HAP-1 (cell line): ENCODE measurements at regions not wholly inside any gene's neighbourhood (a gene's known extent, or its start where the extent isn't known, plus 50 kb on each side); places are given as distances from the start of the nearest gene placed in this dataset.

Source experiments
- DNase-seq, 2 experiments: peaks; one replicate each; pipeline ENCODE4 v3.0.0-alpha.2; 2016 to 2020; ENCODE audit warnings: low spot score in 2 of 2
- H3K27me3 ChIP-seq: fragments of 250-450 bp; sonication (Bioruptor Pico); 2 replicates; pipeline ENCODE4 v1.5.1; 2020; ENCODE audit warnings: low read depth, mild to moderate bottlenecking, moderate library complexity
- H3K36me3 ChIP-seq: fragments of 250-450 bp; sonication (Bioruptor Pico); replicated peaks from 2 replicates; pipeline ENCODE4 v1.5.1; 2020; ENCODE audit warnings: mild to moderate bottlenecking
- H3K4me1 ChIP-seq: fragments of 250-450 bp; sonication (Bioruptor Pico); 2 replicates; pipeline ENCODE4 v1.5.1; 2020; ENCODE audit warnings: mild to moderate bottlenecking
- H3K4me3 ChIP-seq: fragments of 250-450 bp; sonication (Bioruptor Pico); 2 replicates; pipeline ENCODE4 v1.5.1; 2020; ENCODE audit warnings: mild to moderate bottlenecking, moderate library complexity
- H3K9me3 ChIP-seq: fragments of 250-450 bp; sonication (Bioruptor Pico); 2 replicates; pipeline ENCODE4 v1.5.1; 2020; ENCODE audit warnings: mild to moderate bottlenecking, moderate library complexity
- in situ Hi-C: fragments of 300-500 bp; cut with MboI; formaldehyde crosslinking; loops from 3 replicates; pipeline ENCODE4 v1.14.3; 2020; ENCODE audit warnings: low sequenced_read_pairs, inconsistent platforms, mixed read lengths

DNA sequence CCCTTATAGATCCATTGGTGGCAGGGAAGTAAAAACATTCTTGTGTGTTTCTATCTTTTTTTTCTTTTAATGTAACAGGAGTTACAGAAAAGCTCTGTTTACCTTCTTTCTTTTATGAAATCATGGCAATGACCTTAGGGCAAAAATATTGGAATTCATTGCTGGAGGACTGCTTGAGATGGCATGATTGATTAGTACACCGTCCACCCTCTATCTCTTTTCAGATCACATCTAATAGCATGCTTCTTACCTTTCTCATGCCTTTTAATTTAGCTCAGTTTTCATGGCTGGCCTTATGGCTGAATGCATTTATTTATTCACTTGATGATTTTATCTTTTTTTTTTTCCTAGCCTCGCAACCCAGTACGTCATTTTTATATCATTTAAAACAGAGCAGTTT is 177.6 kb upstream of the CDH20 start:
- H3K27me3 ChIP-seq, result no peaks in the 10 kb centered on the region
- no peak for DNase-seq
- no peaks in the 10 kb centered on the region for H3K9me3 ChIP-seq
- no peak overlapping the region for H3K4me3 ChIP-seq
- H3K4me1 ChIP-seq, result no peaks in the 10 kb centered on the region
- H3K36me3 ChIP-seq, result no peaks in the 10 kb centered on the region
- in situ Hi-C loops, result no loop called here

DNA sequence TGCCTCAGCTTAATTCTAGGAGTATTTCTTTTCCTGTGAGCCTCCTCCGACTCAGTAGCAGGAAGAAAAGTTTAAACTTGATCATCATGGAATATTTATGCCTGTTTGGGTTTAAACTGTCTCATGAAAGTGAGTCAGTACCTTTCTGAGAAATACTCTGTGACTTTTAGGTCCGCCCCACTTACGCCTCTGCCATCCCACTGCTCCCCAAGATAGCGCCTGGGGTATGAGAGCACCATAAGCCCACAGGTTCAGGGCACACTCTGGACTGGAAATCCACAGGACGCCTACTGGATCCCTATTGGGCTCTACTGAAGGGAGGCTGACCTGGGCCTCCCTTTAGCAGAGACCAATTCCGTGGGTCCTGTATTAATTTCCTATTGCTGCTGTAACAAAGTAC is 175.8 kb upstream of the CDH20 start:
- Histone ChIP-seq H3K4me1 (no peaks in the 10 kb centered on the region), H3K9me3 (no peaks in the 10 kb centered on the region), H3K4me3 (no peak overlapping the region), H3K27me3 (no peaks in the 10 kb centered on the region), H3K36me3 (no peaks in the 10 kb centered on the region)
- in situ Hi-C loops, result no loop called here
- no peak for DNase-seq

DNA sequence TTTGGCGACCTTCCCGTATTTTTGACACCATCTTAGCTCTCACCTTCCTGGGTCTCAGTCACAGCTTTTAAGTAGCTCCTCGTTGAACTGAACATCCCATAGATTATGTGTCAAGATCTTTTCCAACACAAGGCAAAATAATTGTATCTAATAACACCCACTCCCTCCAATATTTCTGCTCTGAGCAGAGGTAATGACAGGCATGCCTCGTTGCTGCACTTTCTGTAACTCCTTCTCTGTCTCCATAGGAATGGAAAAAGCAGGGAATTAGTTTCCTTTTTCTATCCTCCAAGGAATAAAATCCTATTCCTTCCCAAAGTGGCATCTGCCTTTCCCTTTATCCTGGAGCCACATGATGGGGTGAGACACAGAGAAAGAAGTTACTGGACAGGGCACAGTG is 174.0 kb upstream of the CDH20 start:
- no peaks in the 10 kb centered on the region for H3K36me3 ChIP-seq
- no peaks in the 10 kb centered on the region for H3K9me3 ChIP-seq
- H3K27me3 ChIP-seq, result no peaks in the 10 kb centered on the region
- no peaks in the 10 kb centered on the region for H3K4me1 ChIP-seq
- in situ Hi-C loops, result no loop called here
- H3K4me3 ChIP-seq, result no peak overlapping the region
- DNase-seq, result no peak

DNA sequence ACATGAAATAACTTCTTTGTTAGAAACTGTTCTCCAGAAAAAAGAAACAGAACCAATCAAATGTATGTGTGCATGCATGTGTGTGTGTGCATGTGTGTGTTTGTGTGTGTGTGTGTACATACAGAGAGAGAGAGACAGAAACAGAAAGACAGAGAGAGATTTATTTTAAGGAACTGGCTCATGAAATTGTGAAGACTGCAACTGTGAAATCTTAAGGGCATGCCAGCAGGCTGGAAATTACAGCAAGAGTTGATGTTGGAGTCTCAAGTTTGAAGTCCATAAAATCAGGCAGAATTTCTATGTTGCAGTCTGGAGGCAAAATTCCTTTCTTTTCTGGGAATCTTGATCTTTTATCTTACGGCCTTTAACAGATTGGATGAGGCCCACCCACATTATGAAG is 168.9 kb upstream of the CDH20 start:
- H3K27me3 ChIP-seq, result no peaks in the 10 kb centered on the region

DNA sequence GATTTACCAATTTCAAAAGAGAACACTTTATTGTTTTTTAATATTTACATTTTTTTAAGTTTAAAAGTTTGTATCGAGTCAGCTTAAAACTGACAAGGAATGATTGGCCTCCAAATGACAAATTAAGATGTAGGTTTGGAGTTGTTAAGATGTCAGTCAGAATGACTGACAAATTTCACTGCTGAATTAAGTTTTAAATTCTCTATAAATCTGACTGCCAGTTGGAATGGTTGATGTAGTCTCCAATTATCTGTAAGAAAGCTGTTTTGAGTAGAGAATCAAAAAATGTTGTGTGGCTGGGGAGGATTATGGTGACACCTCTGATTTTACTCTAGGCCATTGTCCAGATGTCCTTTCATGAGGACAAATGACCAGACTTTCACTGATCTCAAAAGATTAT is 165.3 kb upstream of the CDH20 start:
- Histone ChIP-seq H3K36me3 (no peaks in the 10 kb centered on the region), H3K4me3 (no peak overlapping the region), H3K4me1 (no peaks in the 10 kb centered on the region), H3K9me3 (no peaks in the 10 kb centered on the region), H3K27me3 (no peaks in the 10 kb centered on the region)
- no peak for DNase-seq
- in situ Hi-C loops, result no loop called here

More for the DNA sequence above, 168.9 kb upstream of the CDH20 start:
- H3K9me3 ChIP-seq, result no peaks in the 10 kb centered on the region
- DNase-seq, result no peak
- H3K4me3 ChIP-seq, result no peak overlapping the region
- H3K36me3 ChIP-seq, result no peaks in the 10 kb centered on the region
- in situ Hi-C loops, result no loop called here
- no peaks in the 10 kb centered on the region for H3K4me1 ChIP-seq

DNA sequence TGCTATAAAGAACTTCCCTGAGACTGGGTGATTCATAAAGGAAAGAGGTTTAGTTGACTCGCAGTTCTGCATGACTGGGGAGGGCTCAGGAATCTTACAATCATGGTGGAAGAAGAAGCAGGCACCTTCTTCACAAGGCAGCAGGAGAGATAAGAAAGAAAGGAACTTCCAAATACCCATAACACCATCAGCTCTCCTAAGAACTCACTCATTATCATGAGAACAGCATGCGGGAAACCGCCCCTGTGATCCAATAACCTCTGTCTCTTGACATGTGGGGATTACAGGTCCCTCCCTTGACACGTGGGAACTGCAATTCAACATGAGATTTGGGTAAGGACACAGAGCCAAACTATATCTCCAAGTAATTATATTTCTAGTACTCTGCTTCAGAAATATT is 163.8 kb upstream of the CDH20 start:
- no peaks in the 10 kb centered on the region for H3K36me3 ChIP-seq
- no peaks in the 10 kb centered on the region for H3K27me3 ChIP-seq
- no peaks in the 10 kb centered on the region for H3K4me1 ChIP-seq
- no peaks in the 10 kb centered on the region for H3K9me3 ChIP-seq
- in situ Hi-C loops, result no loop called here
- H3K4me3 ChIP-seq, result no peak overlapping the region
- no peak for DNase-seq

DNA sequence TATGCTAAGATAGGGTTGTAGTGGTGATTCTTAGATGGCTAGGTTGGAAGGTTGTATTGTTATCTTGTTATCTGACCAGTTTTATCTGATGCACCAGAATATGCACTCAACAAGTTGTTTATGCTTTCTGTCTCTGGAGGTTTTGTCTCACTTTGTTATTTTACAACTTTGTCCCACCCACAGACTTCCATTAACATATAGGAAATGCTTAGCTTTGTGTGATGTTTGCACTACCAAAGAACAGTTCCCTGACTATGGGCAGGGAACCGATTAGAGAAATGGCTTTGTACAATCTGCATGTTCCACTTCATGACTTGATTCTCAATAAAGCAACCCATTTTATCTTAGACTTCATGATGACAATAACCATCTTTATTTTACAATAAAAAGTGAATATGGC is 160.6 kb upstream of the CDH20 start:
- Histone ChIP-seq H3K4me3 (no peak overlapping the region), H3K27me3 (no peaks in the 10 kb centered on the region), H3K9me3 (no peaks in the 10 kb centered on the region), H3K4me1 (no peaks in the 10 kb centered on the region), H3K36me3 (no peaks in the 10 kb centered on the region)
- in situ Hi-C loops, result no loop called here
- no peak for DNase-seq

DNA sequence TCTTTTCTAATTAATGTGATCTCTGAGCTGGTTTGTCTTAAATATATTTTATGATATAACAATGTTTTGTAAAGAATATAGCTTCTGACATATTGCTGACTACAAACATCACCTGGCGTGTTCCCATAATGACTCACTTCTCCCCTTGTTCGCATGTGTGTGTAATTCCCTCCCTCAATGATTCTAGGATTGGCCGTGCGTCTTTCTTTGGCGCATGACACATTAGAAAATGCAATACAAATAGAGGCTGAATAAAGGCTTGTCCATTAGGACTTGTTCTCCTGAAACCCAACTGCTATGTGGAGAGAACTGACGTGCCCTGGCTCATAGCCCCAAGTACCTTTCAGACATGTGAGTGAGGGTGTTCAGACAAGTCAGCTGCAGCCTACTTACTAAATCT is 159.7 kb upstream of the CDH20 start:
- DNase-seq, result no peak
- Histone ChIP-seq H3K36me3 (no peaks in the 10 kb centered on the region), H3K27me3 (no peaks in the 10 kb centered on the region), H3K9me3 (no peaks in the 10 kb centered on the region), H3K4me3 (no peak overlapping the region), H3K4me1 (no peaks in the 10 kb centered on the region)
- in situ Hi-C loops, result no loop called here

DNA sequence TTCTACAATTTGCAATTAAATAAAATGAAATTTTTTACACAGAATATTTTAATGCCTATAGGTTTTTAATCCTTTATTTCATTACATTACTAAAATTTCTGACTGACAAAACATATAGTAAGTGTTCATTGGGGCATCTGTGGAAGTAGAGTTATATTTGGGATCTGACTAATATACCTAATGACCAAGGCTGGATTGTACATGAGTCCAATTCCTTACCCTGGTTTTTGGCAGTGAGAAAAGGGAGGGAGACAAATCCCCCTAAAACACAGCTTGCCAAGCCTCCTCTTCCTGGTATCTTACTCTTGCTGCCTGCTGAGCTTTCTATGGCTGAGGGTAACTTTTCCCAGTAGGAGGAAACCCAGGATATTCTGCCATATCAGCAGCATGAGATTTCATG is 149.4 kb upstream of the CDH20 start:
- DNase-seq, result no peak
- Histone ChIP-seq H3K9me3 (no peaks in the 10 kb centered on the region), H3K4me1 (no peaks in the 10 kb centered on the region), H3K27me3 (no peaks in the 10 kb centered on the region), H3K36me3 (no peaks in the 10 kb centered on the region), H3K4me3 (no peak overlapping the region)
- in situ Hi-C loops, result no loop called here

DNA sequence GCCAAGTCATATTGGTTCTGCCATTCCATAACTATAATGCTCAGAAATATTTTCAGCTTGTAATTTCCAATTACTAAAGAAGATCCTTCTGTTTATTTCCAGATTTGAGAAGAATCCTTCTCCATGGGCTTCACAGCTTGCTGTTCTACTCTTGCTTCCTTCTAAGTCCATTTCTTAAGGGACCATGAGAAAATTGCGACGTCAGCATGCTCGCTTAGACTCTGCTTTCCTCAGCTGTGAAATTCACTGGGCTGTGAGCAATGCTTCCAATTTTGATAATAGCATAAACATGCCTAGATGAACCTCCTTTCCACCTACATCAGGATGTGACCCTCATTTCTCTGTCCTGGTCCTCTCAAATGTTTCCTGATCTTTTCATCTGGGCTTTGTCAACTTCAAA is 145.3 kb upstream of the CDH20 start:
- no peak for DNase-seq
- Histone ChIP-seq H3K27me3 (no peaks in the 10 kb centered on the region), H3K36me3 (no peaks in the 10 kb centered on the region), H3K4me3 (no peak overlapping the region), H3K9me3 (no peaks in the 10 kb centered on the region), H3K4me1 (no peaks in the 10 kb centered on the region)
- in situ Hi-C loops, result no loop called here

DNA sequence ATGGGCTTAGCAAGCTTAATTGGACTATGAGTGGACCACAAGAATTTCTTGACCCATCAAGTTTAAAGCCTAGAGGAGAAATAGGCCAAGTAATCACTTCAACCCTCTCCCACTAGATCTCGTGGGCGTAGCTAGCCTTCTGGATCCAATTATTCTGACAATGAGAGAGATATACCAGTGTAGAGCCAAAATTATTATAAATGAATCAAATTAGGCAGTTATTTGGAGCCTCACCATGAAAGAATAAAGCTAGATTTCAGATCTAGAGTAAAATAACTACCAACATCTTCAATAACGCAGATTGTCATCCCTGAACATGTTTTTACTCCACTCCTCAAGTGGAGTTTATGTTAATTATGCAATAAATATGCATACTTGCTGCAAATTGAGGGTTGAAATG is 143.9 kb upstream of the CDH20 start:
- Histone ChIP-seq H3K4me1 (no peaks in the 10 kb centered on the region), H3K27me3 (no peaks in the 10 kb centered on the region), H3K9me3 (no peaks in the 10 kb centered on the region), H3K36me3 (no peaks in the 10 kb centered on the region), H3K4me3 (no peak overlapping the region)
- no peak for DNase-seq
- in situ Hi-C loops, result no loop called here

DNA sequence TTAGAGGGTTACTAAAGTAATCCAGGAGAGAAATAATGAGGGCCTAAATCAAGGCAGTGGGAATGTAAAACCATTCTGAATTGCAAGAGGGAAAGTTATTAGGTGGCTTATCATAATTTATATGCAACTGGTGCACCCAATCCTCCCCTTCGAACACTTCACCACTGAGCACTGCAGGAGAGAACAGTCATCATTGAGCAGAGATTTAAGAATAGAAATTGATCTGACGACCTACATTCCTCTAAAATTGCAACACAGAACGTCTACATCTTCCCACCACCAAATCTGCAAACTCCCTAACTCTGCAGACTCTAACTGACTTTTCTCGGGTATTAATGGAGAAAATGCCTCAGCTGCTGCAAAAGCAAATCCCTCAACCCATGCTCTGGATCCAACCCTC is 138.5 kb upstream of the CDH20 start:
- Histone ChIP-seq H3K9me3 (no peaks in the 10 kb centered on the region), H3K27me3 (no peaks in the 10 kb centered on the region), H3K4me3 (no peak overlapping the region), H3K36me3 (no peaks in the 10 kb centered on the region), H3K4me1 (no peaks in the 10 kb centered on the region)
- DNase-seq, result no peak
- in situ Hi-C loops, result no loop called here

DNA sequence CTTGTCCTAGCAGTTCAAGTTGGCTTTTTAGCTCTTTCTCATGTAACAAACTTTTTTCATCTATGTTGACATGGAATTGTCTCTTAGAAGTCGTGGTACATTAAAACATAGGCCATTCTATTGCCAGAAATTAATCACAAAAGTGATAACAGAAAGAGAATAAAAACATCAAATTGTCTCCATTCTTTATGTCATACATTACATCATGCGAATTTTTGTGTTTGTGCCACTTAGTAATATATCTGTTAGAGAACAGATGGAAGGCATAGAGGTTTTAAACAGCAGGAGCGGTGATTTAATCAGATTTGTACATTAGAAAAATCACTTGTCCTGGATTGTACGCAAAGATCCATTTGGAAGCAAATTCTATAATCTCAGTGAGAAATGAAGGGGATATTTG is 136.5 kb upstream of the CDH20 start:
- H3K9me3 ChIP-seq, result no peaks in the 10 kb centered on the region
- in situ Hi-C loops, result no loop called here

DNA sequence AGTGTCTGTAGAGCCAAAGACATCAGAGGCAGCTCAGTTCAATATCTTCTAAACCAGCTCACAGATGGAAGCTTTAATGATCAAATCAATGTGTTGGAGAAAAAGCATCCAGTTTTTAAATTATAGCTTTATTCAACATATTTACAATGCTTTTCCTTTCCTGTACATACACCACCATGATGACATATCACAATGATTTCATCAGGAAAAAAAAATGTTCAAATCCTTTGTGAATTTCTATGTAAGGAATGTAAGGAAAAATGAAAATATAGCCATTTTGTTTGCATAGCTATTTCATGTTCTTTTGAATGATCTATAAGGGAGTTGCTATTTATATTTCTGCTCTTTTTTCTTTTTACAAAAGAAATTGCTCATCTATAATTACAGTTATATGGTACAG is 134.7 kb upstream of the CDH20 start:
- H3K4me3 ChIP-seq, result no peak overlapping the region
- H3K4me1 ChIP-seq, result no peaks in the 10 kb centered on the region
- no peaks in the 10 kb centered on the region for H3K36me3 ChIP-seq
- in situ Hi-C loops, result no loop called here
- no peak for DNase-seq
- no peaks in the 10 kb centered on the region for H3K27me3 ChIP-seq
- no peaks in the 10 kb centered on the region for H3K9me3 ChIP-seq

More for the DNA sequence above, 136.5 kb upstream of the CDH20 start:
- H3K4me1 ChIP-seq, result no peaks in the 10 kb centered on the region
- no peak overlapping the region for H3K4me3 ChIP-seq
- no peak for DNase-seq
- no peaks in the 10 kb centered on the region for H3K27me3 ChIP-seq
- no peaks in the 10 kb centered on the region for H3K36me3 ChIP-seq

DNA sequence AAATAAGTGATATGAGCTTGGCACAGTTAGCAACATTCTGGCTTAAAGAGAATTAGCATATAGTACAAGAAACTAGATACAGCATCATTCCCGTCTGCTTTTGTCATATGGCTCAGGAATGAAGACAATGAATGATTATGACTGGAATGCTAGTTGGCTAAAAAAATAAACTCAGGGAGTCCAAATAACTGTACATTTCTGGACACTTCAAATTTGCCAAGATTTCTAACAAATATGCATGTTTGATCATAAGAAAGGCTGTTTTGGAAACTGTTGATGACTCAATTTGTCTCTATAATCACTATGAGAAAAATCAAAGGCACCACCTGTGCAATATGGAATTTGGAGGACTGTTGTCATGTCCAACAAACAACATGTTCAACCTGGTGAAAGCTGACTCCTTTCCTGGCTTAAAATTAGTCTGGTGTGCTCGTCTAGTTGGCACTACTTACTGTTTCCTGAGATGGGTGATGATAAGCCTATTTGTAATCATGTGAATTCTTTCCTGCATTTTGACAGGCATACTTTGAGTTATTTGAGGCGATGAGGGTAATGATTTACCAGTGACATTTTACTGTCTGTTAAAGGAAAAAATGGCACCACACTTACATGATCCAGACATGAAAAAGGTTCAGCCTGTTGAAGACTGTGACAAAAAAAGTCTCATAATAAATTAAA is 133.9 kb upstream of the CDH20 start:
- Histone ChIP-seq H3K4me1 (no peaks in the 10 kb centered on the region), H3K36me3 (no peaks in the 10 kb centered on the region), H3K9me3 (no peaks in the 10 kb centered on the region), H3K4me3 (no peak overlapping the region), H3K27me3 (no peaks in the 10 kb centered on the region)
- in situ Hi-C loops, result no loop called here
- no peak for DNase-seq
